ENCODE measurements at regions not wholly inside any gene's neighbourhood (a gene's known extent, or its start where the extent isn't known, plus 50 kb on each side); places are given as distances from the start of the nearest gene placed in this dataset.

DNA sequence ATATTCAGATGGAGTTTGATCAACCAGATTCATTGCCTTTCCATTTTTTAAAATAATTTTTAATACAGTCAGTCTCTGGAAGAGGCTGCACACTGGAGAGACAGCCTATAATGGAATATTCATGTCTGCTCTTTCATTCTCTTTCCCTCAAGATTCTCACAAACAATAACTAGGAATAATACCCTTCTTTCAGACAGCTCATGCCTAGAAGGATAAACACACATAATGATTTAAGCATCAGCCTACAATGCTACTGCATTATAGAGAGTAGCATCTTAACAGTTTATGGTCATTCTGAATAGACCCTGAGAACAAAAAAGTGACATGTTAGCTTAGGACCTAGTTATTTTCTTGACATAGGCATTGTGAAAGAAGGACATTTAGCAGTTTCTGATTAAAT, 1692.3 kb downstream of the GRIK2 start:
- no peak for DNase-seq (ENCODE audit: extremely low spot score)
- H3K36me3 ChIP-seq = no peaks in the 10 kb centered on the region
- no peak overlapping the region for H3K4me3 ChIP-seq
- TF ChIP-seq POLR2A (IDR thresholded peaks at IDR 0.05; ENCODE audit: low read depth) (no peak), CTCF (IDR thresholded peaks at IDR 0.05) (no peak), POLR2AphosphoS5 (IDR thresholded peaks at IDR 0.05) (no peak), EP300 (IDR thresholded peaks at IDR 0.05) (no peak)
- H3K27me3 ChIP-seq = no peaks in the 10 kb centered on the region
- intact Hi-C loops (cut with DNase I) = no loop called here
- no peaks in the 10 kb centered on the region for H3K4me1 ChIP-seq
- H3K27ac ChIP-seq (replicated peaks in 1 of 4) = no peak overlapping the region
- H3K9me3 ChIP-seq = no peaks in the 10 kb centered on the region

DNA sequence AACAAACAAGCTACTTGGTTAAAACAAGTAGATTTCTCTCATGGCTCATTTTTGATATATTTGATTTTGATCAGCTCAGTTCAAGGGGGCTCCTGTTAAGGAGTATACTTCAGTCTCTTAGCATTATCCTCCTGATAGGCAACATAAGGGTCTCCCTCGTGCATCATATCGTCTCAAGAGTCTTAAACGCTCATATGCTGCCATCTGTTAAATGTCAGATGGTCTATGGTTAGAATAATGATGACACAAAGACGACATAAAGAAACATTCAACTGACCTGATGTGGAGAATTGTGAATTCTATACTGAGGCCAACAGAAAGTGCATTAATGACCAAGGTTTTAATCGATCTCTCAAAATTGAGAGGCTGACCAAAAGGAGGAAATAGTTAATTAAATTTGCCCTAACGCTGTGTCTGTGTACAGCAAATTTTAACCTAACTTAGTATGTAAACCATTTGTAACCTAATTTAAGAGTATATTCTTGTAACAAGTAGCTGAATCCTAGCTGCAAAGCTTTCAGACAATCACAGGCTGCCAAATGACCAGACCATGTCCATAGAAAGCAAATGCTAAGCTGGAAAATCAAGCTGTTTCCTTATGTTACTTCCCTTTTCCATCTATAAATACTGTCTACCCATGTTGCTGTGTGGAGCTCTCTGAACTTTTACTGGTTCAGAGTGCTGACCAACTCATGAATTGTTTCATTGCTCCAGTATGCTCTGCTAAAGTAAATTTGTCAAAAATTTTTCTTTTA, 1688.5 kb downstream of the GRIK2 start:
- Histone ChIP-seq H3K4me1 (no peaks in the 10 kb centered on the region), H3K27ac (replicated peaks in 1 of 4) (no peak overlapping the region), H3K9me3 (no peaks in the 10 kb centered on the region), H3K4me3 (no peak overlapping the region), H3K27me3 (no peaks in the 10 kb centered on the region), H3K36me3 (no peaks in the 10 kb centered on the region)
- intact Hi-C loops (cut with DNase I) = no loop called here
- no peak for DNase-seq (ENCODE audit: extremely low spot score)
- TF ChIP-seq POLR2AphosphoS5 (IDR thresholded peaks at IDR 0.05) (no peak), CTCF (IDR thresholded peaks at IDR 0.05) (no peak)
- 43% methylated on average over 6 of the region's 6 CpGs for WGBS

DNA sequence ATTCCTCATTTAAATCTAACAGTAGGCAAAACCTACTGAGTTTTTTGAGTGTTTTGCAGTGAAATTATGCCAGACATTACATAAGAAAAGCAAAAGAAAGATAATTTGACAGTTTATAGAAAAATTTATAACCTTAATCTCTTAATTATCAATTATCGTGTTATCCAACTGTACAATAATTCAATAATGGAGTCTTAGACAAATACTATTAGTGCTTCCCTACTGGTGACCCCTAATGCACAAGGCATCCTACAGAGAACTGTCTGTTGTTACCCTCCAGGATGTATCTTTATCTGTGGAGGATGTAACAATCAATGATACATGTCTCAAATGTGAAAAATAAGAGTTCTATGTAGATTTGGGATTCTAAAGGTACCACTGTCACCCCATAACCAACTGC, 1687.6 kb downstream of the GRIK2 start:
- no peaks in the 10 kb centered on the region for H3K4me1 ChIP-seq
- H3K36me3 ChIP-seq = no peaks in the 10 kb centered on the region
- H3K27me3 ChIP-seq = no peaks in the 10 kb centered on the region
- intact Hi-C loops (cut with DNase I) = no loop called here
- H3K27ac ChIP-seq (replicated peaks in 1 of 4) = no peak overlapping the region
- no peak for TF ChIP-seq POLR2AphosphoS5 (IDR thresholded peaks at IDR 0.05)
- TF ChIP-seq POLR2A (IDR thresholded peaks at IDR 0.05; ENCODE audit: low read depth) = no peak
- TF ChIP-seq CTCF (IDR thresholded peaks at IDR 0.05) = no peak
- no peak for TF ChIP-seq EP300 (IDR thresholded peaks at IDR 0.05)
- no peak overlapping the region for H3K4me3 ChIP-seq
- no peak for DNase-seq (ENCODE audit: extremely low spot score)
- 97% methylated on average over 1 of the region's 1 CpG for WGBS
- no peaks in the 10 kb centered on the region for H3K9me3 ChIP-seq

DNA sequence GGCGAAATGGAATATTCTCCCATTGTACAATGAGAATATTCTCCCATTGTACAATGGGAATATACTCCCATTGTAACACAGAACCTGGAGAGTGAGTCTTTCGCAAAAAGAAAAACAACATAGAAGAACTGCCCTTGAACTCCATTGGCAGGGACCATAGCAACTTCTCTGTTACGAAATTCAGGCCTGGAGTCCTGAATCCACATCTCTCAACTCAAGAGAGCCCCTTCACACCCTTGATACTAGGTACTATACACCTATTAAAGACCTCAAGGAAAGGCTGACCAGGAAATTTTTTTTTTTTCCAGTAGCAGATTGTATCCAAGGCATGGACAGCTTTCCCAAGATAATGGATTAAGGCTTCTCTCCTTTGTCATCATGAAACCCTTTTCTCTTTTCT, 1687.0 kb downstream of the GRIK2 start:
- TF ChIP-seq POLR2A (IDR thresholded peaks at IDR 0.05; ENCODE audit: low read depth) (no peak), CTCF (IDR thresholded peaks at IDR 0.05) (no peak), EP300 (IDR thresholded peaks at IDR 0.05) (no peak), POLR2AphosphoS5 (IDR thresholded peaks at IDR 0.05) (no peak)
- H3K4me3 ChIP-seq = no peak overlapping the region
- H3K36me3 ChIP-seq = no peaks in the 10 kb centered on the region
- no peaks in the 10 kb centered on the region for H3K9me3 ChIP-seq
- no peak overlapping the region for H3K27ac ChIP-seq (replicated peaks in 1 of 4)
- no peaks in the 10 kb centered on the region for H3K4me1 ChIP-seq
- WGBS = 81% methylated on average over 3 of the region's 3 CpGs
- no peak for DNase-seq (ENCODE audit: extremely low spot score)
- intact Hi-C loops (cut with DNase I) = no loop called here
- no peaks in the 10 kb centered on the region for H3K27me3 ChIP-seq

- no peaks in the 10 kb centered on the region for H3K36me3 ChIP-seq
- intact Hi-C loops (cut with DNase I) = no loop called here
- no peaks in the 10 kb centered on the region for H3K27me3 ChIP-seq
- no peaks in the 10 kb centered on the region for H3K9me3 ChIP-seq
- DNase-seq (ENCODE audit: extremely low spot score) = no peak
- H3K4me3 ChIP-seq = no peak overlapping the region
- H3K4me1 ChIP-seq = no peaks in the 10 kb centered on the region
- TF ChIP-seq EP300 (IDR thresholded peaks at IDR 0.05) = no peak
- no peak for TF ChIP-seq POLR2A (IDR thresholded peaks at IDR 0.05; ENCODE audit: low read depth)
- no peak for TF ChIP-seq CTCF (IDR thresholded peaks at IDR 0.05)
- TF ChIP-seq POLR2AphosphoS5 (IDR thresholded peaks at IDR 0.05) = no peak
- no peak overlapping the region for H3K27ac ChIP-seq (replicated peaks in 1 of 4)
- 89% methylated on average over 1 of the region's 1 CpG for WGBS
These were observed 1686.4 kb downstream of the GRIK2 start for GRCh38 chr6:103079867-103080266.

Measured in esophagus muscularis mucosa (tissue), 4 donors.